ENCODE measurements at regions not wholly inside any gene's neighbourhood (a gene's known extent, or its start where the extent isn't known, plus 50 kb on each side); places are given as distances from the start of the nearest gene placed in this dataset.

GRCh38 chr4:159003420-159004253, 99.2 kb upstream of the RAPGEF2 start:
- no peak for TF ChIP-seq CTCF (conservative IDR thresholded peaks at IDR 0.05; ENCODE audit: low read depth, low read length)
- DNase-seq (ENCODE audit: low read depth) = no peak
- H3K4me3 ChIP-seq (ENCODE audit: low read length) = no peak overlapping the region

- no peak for DNase-seq (ENCODE audit: low read depth)
- no peak for TF ChIP-seq CTCF (conservative IDR thresholded peaks at IDR 0.05; ENCODE audit: low read depth, low read length)
- no peak overlapping the region for H3K4me3 ChIP-seq (ENCODE audit: low read length)
These were observed 96.7 kb upstream of the RAPGEF2 start for GRCh38 chr4:159006202-159006601.

- no peak for TF ChIP-seq CTCF (conservative IDR thresholded peaks at IDR 0.05; ENCODE audit: low read depth, low read length)
- H3K4me3 ChIP-seq (ENCODE audit: low read length) = no peak overlapping the region
- no peak for DNase-seq (ENCODE audit: low read depth)
These were observed 94.2 kb upstream of the RAPGEF2 start for GRCh38 chr4:159008671-159009070.

- TF ChIP-seq CTCF (conservative IDR thresholded peaks at IDR 0.05; ENCODE audit: low read depth, low read length) = no peak
- no peak for DNase-seq (ENCODE audit: low read depth)
- H3K4me3 ChIP-seq (ENCODE audit: low read length) = no peak overlapping the region
These were observed 93.4 kb upstream of the RAPGEF2 start for GRCh38 chr4:159009521-159009920.

GRCh38 chr4:159010100-159010499, 92.8 kb upstream of the RAPGEF2 start:
- no peak for TF ChIP-seq CTCF (conservative IDR thresholded peaks at IDR 0.05; ENCODE audit: low read depth, low read length)
- no peak for DNase-seq (ENCODE audit: low read depth)
- H3K4me3 ChIP-seq (ENCODE audit: low read length) = no peak overlapping the region

GRCh38 chr4:159010563-159011260, 92.2 kb upstream of the RAPGEF2 start:
- no peak for TF ChIP-seq CTCF (conservative IDR thresholded peaks at IDR 0.05; ENCODE audit: low read depth, low read length)
- no peak overlapping the region for H3K4me3 ChIP-seq (ENCODE audit: low read length)
- DNase-seq (ENCODE audit: low read depth) = no peak

- no peak for DNase-seq (ENCODE audit: low read depth)
- no peak for TF ChIP-seq CTCF (conservative IDR thresholded peaks at IDR 0.05; ENCODE audit: low read depth, low read length)
- H3K4me3 ChIP-seq (ENCODE audit: low read length) = no peak overlapping the region
These were observed 90.5 kb upstream of the RAPGEF2 start for GRCh38 chr4:159012381-159012780.

All from retinal pigment epithelial cell (primary cell).